Neural cell (in vitro differentiated cells): ENCODE measurements at regions not wholly inside any gene's neighbourhood (a gene's known extent, or its start where the extent isn't known, plus 50 kb on each side); places are given as distances from the start of the nearest gene placed in this dataset.

Source experiments
- EP300 ChIP-seq: fragments of 450-650 bp; conservative IDR thresholded peaks from 2 replicates; pipeline ENCODE4 v1.6.1; 2014; ENCODE audit warnings: antibody characterized with exemption, mild to moderate bottlenecking, moderate library complexity; ENCODE audit not compliant: poor library complexity, severe bottlenecking
- EZH2 ChIP-seq: fragments of 200-600, 300-800 bp; shearing (Covaris generic), sonication (generic); IDR thresholded peaks from 2 replicates; pipeline ENCODE4 v1.6.1; 2014; ENCODE audit warnings: antibody characterized with exemption, low read length, borderline replicate concordance, mild to moderate bottlenecking; ENCODE audit not compliant: insufficient read depth, poor library complexity, severe bottlenecking
- POLR2AphosphoS5 ChIP-seq: IDR thresholded peaks from 2 replicates; pipeline ENCODE4 v1.6.1; 2012
- RAD21 ChIP-seq: fragments of 450-650 bp; conservative IDR thresholded peaks from 2 replicates; pipeline ENCODE4 v1.6.1; 2014; ENCODE audit warnings: antibody characterized with exemption, mild to moderate bottlenecking, moderate library complexity
- SMC3 ChIP-seq: fragments of 450-650 bp; conservative IDR thresholded peaks from 2 replicates; pipeline ENCODE4 v1.6.1; 2014; ENCODE audit warnings: antibody characterized with exemption, mild to moderate bottlenecking, moderate library complexity; ENCODE audit not compliant: poor library complexity
- TAF1 ChIP-seq: IDR thresholded peaks from 2 replicates; pipeline ENCODE4 v1.6.1; 2012; ENCODE audit warnings: low read depth
- TF ChIP-seq, protein P1 (sequence below): fragments of 450-650 bp; IDR thresholded peaks from 2 replicates; pipeline ENCODE4 v1.5.1; 2014; ENCODE audit warnings: antibody characterized with exemption, mild to moderate bottlenecking, moderate library complexity; ENCODE audit not compliant: poor library complexity, severe bottlenecking
- TF ChIP-seq, protein P2 (sequence below): IDR thresholded peaks from 2 replicates; pipeline ENCODE4 v1.6.1; 2012; ENCODE audit warnings: borderline replicate concordance

- TF ChIP-seq, protein P1, sequence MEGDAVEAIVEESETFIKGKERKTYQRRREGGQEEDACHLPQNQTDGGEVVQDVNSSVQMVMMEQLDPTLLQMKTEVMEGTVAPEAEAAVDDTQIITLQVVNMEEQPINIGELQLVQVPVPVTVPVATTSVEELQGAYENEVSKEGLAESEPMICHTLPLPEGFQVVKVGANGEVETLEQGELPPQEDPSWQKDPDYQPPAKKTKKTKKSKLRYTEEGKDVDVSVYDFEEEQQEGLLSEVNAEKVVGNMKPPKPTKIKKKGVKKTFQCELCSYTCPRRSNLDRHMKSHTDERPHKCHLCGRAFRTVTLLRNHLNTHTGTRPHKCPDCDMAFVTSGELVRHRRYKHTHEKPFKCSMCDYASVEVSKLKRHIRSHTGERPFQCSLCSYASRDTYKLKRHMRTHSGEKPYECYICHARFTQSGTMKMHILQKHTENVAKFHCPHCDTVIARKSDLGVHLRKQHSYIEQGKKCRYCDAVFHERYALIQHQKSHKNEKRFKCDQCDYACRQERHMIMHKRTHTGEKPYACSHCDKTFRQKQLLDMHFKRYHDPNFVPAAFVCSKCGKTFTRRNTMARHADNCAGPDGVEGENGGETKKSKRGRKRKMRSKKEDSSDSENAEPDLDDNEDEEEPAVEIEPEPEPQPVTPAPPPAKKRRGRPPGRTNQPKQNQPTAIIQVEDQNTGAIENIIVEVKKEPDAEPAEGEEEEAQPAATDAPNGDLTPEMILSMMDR = no peak
- TF ChIP-seq POLR2AphosphoS5 (no peak), EP300 (no peak), EZH2 (no peak), TAF1 (no peak), RAD21 (no peak), SMC3 (no peak)
- TF ChIP-seq, protein P2, sequence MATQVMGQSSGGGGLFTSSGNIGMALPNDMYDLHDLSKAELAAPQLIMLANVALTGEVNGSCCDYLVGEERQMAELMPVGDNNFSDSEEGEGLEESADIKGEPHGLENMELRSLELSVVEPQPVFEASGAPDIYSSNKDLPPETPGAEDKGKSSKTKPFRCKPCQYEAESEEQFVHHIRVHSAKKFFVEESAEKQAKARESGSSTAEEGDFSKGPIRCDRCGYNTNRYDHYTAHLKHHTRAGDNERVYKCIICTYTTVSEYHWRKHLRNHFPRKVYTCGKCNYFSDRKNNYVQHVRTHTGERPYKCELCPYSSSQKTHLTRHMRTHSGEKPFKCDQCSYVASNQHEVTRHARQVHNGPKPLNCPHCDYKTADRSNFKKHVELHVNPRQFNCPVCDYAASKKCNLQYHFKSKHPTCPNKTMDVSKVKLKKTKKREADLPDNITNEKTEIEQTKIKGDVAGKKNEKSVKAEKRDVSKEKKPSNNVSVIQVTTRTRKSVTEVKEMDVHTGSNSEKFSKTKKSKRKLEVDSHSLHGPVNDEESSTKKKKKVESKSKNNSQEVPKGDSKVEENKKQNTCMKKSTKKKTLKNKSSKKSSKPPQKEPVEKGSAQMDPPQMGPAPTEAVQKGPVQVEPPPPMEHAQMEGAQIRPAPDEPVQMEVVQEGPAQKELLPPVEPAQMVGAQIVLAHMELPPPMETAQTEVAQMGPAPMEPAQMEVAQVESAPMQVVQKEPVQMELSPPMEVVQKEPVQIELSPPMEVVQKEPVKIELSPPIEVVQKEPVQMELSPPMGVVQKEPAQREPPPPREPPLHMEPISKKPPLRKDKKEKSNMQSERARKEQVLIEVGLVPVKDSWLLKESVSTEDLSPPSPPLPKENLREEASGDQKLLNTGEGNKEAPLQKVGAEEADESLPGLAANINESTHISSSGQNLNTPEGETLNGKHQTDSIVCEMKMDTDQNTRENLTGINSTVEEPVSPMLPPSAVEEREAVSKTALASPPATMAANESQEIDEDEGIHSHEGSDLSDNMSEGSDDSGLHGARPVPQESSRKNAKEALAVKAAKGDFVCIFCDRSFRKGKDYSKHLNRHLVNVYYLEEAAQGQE = no peak
Observed at GRCh38 chr4:20119141-20119540, 132.6 kb upstream of the SLIT2 start.
